HUES64 (cell line): ENCODE measurements at regions not wholly inside any gene's neighbourhood (a gene's known extent, or its start where the extent isn't known, plus 50 kb on each side); places are given as distances from the start of the nearest gene placed in this dataset.

ENCODE experiments used
- H3K27ac ChIP-seq: 2 replicates; pipeline ENCODE4 v1.7.0; 2013; ENCODE audit warnings: low read depth, low read length, inconsistent platforms
- H3K27me3 ChIP-seq: 2 replicates; pipeline ENCODE4 v1.6.1; 2013; ENCODE audit warnings: mild to moderate bottlenecking, low read length; ENCODE audit not compliant: insufficient read depth
- H3K36me3 ChIP-seq: 2 replicates; pipeline ENCODE4 v1.6.1; 2013; ENCODE audit warnings: mild to moderate bottlenecking, low read length; ENCODE audit not compliant: insufficient read depth
- H3K4me1 ChIP-seq: 2 replicates; pipeline ENCODE4 v1.6.1; 2013; ENCODE audit warnings: mild to moderate bottlenecking, low read length, moderate library complexity; ENCODE audit not compliant: insufficient read depth
- H3K4me3 ChIP-seq: 2 replicates; pipeline ENCODE4 v1.5.1; 2013; ENCODE audit warnings: mild to moderate bottlenecking, low read length, moderate library complexity
- H3K9ac ChIP-seq: 2 replicates; pipeline ENCODE4 v1.6.1; 2013; ENCODE audit warnings: mild to moderate bottlenecking, low read depth, low read length
- H3K9me3 ChIP-seq: 2 replicates; pipeline ENCODE4 v1.6.1; 2013; ENCODE audit warnings: low read depth, low read length; ENCODE audit not compliant: insufficient read depth
- WGBS: fragments of 150-250, 120-280 bp; methylation state at CpG from one replicate; pipeline ENCODE4 v1.1.7; 2013; ENCODE audit warnings: missing lambda C conversion rate; 5-methylcytosine and 5-hydroxymethylcytosine counted together

DNA sequence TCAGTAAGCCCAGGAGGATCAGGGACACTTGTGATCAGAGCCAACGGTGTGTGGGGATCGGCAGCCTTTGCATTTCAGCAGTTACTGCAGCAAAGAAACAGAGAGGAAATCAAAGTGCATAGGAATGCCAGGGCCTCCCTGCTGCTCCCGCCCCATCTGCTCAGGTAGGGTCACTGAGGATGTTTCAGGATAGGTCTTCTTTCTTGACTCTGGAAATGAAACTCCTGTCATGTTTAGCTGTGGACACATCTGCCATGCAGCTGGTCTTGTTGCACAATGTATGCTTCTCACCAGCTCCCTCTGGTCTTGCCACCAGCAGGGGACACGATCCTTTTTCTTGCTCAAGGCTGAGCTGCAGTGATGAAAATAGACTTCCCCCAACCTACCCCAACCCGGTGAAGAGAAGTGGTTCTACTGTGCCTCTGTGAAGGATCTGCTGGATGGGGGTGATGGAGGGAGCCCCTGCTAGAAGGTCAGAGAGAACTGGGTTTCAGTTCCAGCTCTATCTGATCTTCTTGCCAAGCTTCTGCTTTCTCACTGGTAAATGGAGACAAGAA lies 185.2 kb upstream of the KLF4 start:
- peak overlapping the region; percentile 54 for H3K9ac ChIP-seq
- no peaks in the 10 kb centered on the region for H3K36me3 ChIP-seq
- peaks cover 20% of the 10 kb centered on the region for H3K4me1 ChIP-seq
- 47% methylated on average over 5 of the region's 5 CpGs for WGBS
- H3K4me3 ChIP-seq, result peak overlapping the region; percentile 6; the same call in 1 of the 2 replicates
- no peaks in the 10 kb centered on the region for H3K27me3 ChIP-seq
- H3K27ac ChIP-seq, result peak overlapping the region; percentile 97
- no peaks in the 10 kb centered on the region for H3K9me3 ChIP-seq

DNA sequence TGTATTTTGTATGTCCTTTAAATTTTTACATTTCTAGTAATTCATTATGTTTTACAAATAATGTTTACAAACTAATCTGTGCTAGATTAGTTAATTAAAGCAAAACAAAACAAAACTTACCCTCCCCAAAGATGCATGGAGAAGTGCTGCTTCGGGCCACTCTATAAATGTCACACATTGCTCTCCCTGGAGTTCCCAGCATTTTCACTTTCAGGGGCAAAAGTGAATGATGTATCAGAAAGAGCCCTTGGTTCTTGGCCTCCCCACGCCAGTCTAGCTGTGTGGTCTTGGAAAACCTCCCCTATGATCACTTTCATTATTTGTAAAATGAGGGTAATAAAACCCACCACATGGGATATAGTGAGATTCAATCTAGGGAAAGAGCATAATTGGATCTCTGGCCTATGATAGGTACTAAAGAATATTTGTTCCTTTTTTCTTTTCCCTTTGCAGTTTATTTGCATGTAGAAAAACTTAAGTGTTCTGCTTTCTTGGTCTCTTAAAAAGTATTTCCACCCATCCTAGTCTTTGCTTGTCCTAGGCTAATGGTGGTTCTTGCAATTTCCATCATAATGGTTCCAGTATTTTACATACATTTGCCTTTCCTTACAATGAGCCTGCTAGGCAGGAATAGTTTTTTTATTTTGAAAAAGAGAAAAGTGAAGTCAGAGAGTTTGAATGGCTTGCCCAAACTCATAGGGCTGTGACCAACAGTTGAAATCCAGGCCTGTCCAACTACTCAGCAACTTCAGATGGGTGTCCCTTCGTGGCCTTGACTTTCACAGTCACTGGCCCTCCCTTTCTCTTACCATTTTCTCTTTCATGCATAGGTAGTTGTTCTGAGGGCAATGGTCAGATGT lies 184.5 kb upstream of the KLF4 start:
- Histone ChIP-seq H3K27ac (peak overlapping the region; percentile 97), H3K4me1 (peaks cover 20% of the 10 kb centered on the region), H3K36me3 (no peaks in the 10 kb centered on the region), H3K4me3 (peak overlapping the region; percentile 6; the same call in 1 of the 2 replicates), H3K9ac (peak overlapping the region; percentile 54), H3K9me3 (no peaks in the 10 kb centered on the region), H3K27me3 (no peaks in the 10 kb centered on the region)
- WGBS, result 42% methylated on average over 2 of the region's 3 CpGs

DNA sequence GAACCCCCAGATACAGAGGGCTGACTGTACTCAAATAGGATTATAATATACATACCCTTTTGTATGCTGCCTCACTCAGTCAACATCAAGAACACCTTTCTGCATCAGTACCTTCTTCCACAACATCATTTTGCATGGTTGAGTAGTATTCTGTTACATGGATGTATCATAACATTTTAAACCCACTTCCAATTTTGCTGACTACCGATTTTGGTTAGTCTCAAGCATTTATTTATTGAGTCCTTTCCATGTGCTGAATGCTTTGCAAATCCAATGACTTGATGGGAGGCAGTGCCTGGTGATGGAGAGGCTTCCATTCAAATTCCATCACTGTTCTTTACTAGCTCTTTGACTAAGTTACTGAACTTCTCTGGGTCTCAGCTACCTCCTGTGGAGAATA lies 182.0 kb upstream of the KLF4 start:
- Histone ChIP-seq H3K36me3 (no peaks in the 10 kb centered on the region), H3K4me3 (no peak overlapping the region), H3K27me3 (no peaks in the 10 kb centered on the region), H3K27ac (no peak overlapping the region), H3K9ac (no peak overlapping the region), H3K9me3 (no peaks in the 10 kb centered on the region), H3K4me1 (peaks cover 20% of the 10 kb centered on the region)
- 69% methylated on average over 1 of the region's 1 CpG for WGBS

DNA sequence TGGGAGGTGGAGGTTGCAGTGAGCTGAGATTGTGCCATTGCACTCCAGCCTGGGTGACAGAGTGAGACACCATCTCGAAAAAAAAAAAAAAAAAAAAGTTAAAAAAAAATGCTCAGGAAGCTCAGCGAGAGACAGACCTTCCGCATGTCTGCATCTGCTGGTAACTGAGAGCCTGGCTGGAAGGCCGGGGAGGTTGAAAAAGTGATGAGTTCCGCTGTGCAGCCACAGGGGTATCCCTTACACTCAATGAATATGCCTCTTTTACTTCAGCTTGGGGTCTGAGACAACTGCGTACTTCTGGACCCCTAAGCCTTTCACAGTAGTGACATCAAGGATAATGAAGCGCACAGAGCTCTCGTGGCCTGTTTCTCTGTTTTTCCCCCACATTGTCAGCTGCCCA lies 179.9 kb upstream of the KLF4 start:
- Histone ChIP-seq H3K9ac (no peak overlapping the region), H3K9me3 (no peaks in the 10 kb centered on the region), H3K27me3 (no peaks in the 10 kb centered on the region), H3K27ac (no peak overlapping the region), H3K4me1 (peaks cover 8% of the 10 kb centered on the region), H3K36me3 (no peaks in the 10 kb centered on the region), H3K4me3 (no peak overlapping the region)
- WGBS, result 89% methylated on average over 8 of the region's 8 CpGs

DNA sequence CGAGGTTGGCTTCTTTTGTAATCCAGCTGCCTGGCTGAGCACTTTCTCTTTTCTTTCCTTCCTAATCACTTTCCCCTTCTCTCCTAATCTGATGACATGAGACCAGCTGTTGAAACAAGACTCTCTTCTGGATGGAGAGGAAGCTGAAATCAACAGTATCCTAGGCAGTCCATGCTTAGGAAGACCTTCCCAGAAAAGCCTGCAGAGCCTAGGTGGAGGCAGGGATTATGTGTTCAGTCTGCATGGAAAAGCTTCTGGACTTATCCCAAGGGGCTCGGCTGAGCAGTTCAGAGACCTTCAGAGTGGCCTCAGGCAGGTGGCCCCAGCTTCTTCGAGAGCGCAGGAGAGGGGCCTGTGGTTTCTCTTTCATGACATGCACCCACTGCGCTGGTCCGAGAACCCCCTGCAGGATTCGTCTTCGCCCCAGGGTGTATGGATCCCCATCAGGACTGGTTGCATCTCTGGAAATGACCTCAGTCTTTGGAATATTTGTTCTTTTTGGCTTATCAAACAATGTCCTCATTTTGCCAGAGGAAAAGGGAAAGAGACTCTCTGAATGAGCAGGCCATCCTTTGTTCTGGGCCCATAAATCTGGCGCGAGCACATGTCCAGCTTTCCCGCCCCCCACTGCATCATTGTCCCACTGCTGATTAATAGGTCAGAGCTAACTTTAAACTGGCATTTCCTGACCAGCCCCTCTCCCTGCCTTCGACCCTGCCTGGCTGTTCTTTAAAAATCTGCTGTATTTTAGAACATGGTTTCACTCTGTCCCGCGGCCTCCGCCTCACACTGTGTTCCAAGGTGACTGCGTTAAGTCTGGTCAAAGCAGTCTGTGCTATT lies 177.9 kb upstream of the KLF4 start:
- 89% methylated on average over 16 of the region's 16 CpGs for WGBS
- H3K27me3 ChIP-seq, result no peaks in the 10 kb centered on the region
- H3K9ac ChIP-seq, result no peak overlapping the region
- H3K4me3 ChIP-seq, result no peak overlapping the region
- no peak overlapping the region for H3K27ac ChIP-seq
- H3K36me3 ChIP-seq, result no peaks in the 10 kb centered on the region
- H3K9me3 ChIP-seq, result no peaks in the 10 kb centered on the region
- H3K4me1 ChIP-seq, result peaks cover 4% of the 10 kb centered on the region; the same call in 1 of the 2 replicates

GRCh38 chr9:107665057-107665456 lies 175.5 kb upstream of the KLF4 start:
- WGBS, result 95% methylated on average over 4 of the region's 4 CpGs
- peaks cover 4% of the 10 kb centered on the region; the same call in 1 of the 2 replicates for H3K4me1 ChIP-seq
- no peaks in the 10 kb centered on the region for H3K27me3 ChIP-seq
- H3K4me3 ChIP-seq, result no peak overlapping the region
- H3K27ac ChIP-seq, result no peak overlapping the region
- H3K9me3 ChIP-seq, result no peaks in the 10 kb centered on the region
- H3K36me3 ChIP-seq, result no peaks in the 10 kb centered on the region
- H3K9ac ChIP-seq, result no peak overlapping the region

- Histone ChIP-seq H3K36me3 (no peaks in the 10 kb centered on the region), H3K27me3 (no peaks in the 10 kb centered on the region), H3K9ac (no peak overlapping the region), H3K27ac (no peak overlapping the region), H3K9me3 (no peaks in the 10 kb centered on the region), H3K4me3 (no peak overlapping the region), H3K4me1 (peaks cover 4% of the 10 kb centered on the region; the same call in 1 of the 2 replicates)
- WGBS, result 89% methylated on average over 2 of the region's 2 CpGs
These were observed 171.4 kb upstream of the KLF4 start for GRCh38 chr9:107660976-107661375.

GRCh38 chr9:107653263-107653821 lies 163.8 kb upstream of the KLF4 start:
- Histone ChIP-seq H3K9ac (no peak overlapping the region), H3K36me3 (no peaks in the 10 kb centered on the region), H3K4me3 (no peak overlapping the region), H3K9me3 (no peaks in the 10 kb centered on the region), H3K27ac (no peak overlapping the region), H3K27me3 (no peaks in the 10 kb centered on the region), H3K4me1 (no peaks in the 10 kb centered on the region)
- 89% methylated on average over 4 of the region's 4 CpGs for WGBS

DNA sequence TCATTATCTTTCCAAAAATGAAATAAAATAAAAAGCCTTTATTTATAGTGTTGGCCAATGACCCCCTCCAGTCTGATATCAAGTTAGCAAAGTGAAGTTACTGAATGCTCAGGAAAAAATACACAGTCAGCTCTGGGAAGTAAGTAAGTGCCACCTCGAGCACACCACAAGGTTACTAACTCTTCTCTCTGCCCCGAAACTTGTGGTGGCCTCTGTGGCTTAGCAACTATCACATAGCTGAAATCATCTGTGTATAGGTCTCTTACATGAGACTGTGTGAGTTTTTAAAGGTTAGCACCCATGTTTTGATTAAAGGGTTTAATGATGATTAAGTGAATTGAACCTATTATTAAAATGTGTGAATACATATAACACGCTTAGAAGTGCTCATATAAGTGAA lies 161.4 kb upstream of the KLF4 start:
- Histone ChIP-seq H3K27ac (no peak overlapping the region), H3K9me3 (no peaks in the 10 kb centered on the region), H3K4me3 (no peak overlapping the region), H3K27me3 (no peaks in the 10 kb centered on the region), H3K36me3 (no peaks in the 10 kb centered on the region), H3K9ac (no peak overlapping the region), H3K4me1 (no peaks in the 10 kb centered on the region)
- 88% methylated on average over 3 of the region's 3 CpGs for WGBS

DNA sequence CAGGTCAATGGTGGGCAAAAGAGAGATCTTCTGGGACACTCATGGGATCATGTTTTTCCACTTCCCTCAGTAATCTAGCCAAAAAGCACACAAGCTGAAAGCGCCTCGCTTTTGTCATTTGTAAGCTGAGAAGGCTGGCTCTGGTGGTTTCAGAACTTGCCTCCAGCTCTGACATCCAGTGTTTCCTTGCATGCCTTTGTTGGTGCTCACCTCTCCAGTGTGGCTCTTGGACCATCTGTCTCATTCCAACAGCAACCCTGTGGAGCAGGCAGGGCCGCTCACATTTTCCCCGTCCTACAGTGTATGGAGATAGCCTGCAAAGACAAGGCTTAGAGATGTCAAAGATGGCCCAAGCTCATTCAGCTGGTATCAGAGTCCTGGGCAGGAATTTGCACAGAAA lies 160.8 kb upstream of the KLF4 start:
- 99% methylated on average over 4 of the region's 4 CpGs for WGBS
- Histone ChIP-seq H3K27me3 (no peaks in the 10 kb centered on the region), H3K9ac (no peak overlapping the region), H3K36me3 (no peaks in the 10 kb centered on the region), H3K4me3 (no peak overlapping the region), H3K4me1 (no peaks in the 10 kb centered on the region), H3K27ac (no peak overlapping the region), H3K9me3 (no peaks in the 10 kb centered on the region)
